HG03460 (cell line): ENCODE measurements at regions not wholly inside any gene's neighbourhood (a gene's known extent, or its start where the extent isn't known, plus 50 kb on each side); places are given as distances from the start of the nearest gene placed in this dataset.
"Not testable (repeated sequence)": the region's sequence is repeated elsewhere in the genome, so short reads cannot be mapped to it uniquely, and the experiment has no call there.

ENCODE experiments used
- ATAC-seq: cut with Tn5 transposase; IDR thresholded peaks from one replicate; pipeline ENCODE4 v1.9.1; 2021; ENCODE audit not compliant: unreplicated experiment

DNA sequence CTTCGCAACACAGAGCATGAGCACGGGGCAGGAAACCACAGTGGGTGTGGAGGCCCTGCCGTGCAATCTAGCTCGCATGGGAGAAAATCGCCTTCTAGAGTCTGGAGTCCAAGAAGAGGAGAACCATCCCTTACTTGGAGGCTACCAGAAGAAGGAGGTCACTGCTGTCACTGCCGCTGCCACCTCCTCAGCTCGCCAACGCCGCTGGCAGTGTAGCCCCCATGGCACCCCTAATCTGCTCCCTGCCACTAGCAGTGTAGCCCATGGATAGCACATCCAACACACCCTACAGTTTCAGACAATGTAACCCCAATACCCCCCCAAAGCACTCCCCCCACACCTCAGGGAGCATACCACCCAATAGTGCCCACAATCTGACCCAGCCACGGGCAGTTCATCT is 438.0 kb upstream of the ZNF337 start:
- ATAC-seq: no peak

DNA sequence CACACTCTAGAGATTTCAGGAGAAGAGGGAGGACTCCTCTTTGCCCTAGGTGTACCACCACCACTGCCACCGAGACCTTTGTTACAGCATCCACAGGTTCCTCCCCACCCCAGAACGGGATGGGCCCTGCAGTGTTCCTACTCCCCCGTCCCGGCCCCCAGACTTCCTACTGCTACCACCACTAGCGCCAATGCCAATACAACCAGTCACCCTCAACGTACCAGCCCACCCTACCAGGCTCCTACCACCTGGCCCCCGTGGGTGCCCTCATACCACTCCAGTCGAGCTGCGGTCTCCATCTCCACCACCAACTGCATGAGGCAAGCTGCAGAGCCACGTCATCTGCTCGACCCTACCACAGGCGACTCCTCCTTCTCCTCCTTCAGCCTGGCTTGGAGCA is 437.1 kb upstream of the ZNF337 start:
- ATAC-seq: not testable (repeated sequence)

DNA sequence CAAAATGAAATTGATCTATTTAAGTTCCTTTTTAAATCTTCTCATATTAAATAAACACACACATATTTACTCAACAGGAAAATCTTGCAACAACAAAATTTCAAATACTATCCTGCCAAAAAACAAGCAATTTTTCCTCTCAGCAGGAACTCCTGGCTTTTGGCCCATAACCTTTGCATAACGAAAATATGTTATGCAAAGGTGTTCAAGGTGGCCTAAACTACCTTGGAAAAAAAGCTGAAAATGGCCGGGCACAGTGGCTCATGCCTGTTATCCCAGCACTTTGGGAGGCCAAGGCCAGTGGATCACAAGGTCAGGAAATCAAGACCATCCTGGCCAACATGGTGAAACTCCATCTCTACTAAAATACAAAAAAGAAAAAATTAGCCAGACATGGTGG is 424.3 kb upstream of the ZNF337 start:
- ATAC-seq: not testable (repeated sequence)

DNA sequence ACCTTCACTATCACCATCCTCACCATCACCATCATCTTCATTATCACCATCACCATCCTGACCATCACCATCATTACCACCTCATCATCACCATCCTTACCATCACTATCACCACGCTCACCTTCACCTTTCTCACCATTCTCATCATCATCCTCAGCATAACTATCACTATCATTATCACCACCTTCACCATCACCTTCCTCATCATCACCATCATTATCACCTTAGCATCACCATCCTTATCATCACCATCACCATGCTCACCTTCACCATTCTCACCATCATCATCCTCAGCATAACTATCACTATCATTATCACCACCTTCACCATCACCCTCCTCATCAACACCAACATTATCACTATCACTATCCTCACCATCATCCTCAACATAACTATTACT is 397.8 kb upstream of the ZNF337 start:
- ATAC-seq: not testable (repeated sequence)

DNA sequence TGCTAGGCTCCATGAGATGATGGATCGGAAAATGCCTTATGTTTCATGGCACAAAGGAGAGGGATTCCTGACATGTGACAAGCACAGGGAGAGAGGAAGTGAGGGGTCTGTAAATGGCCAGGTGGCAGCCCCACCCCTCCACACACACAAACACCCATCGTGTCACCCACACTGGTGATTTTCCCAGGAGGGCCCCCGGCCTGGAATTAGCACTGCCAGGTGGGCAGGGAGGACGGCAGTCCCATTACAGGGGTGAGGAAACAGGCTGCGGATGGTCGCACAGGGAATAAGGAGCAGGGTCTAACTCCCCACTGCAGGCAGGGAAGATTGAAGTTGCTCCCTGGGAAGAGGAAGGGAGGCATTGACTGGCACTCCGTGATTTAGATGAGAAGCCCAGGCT is 395.3 kb upstream of the ZNF337 start:
- ATAC-seq: not testable (repeated sequence)

DNA sequence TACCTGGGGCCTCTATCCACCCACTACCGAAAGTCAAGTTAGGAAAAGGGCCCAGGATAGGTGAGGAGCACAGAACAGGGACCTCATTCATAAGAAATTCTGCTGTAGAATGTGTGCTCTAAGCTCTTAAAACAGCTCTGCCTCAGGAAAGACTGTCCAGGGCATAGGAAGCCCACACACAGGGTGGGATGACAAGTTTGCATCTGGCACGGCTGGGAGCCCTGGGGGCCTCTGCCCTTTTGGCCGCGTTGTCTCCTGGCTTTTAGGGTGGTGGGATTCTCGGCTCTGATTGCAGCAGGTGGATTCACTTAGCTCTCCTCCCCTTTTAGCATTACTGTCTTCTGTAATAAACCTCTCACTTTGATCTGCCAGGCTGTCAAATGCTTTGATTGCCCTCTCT is 389.5 kb upstream of the ZNF337 start:
- ATAC-seq: not testable (repeated sequence)

DNA sequence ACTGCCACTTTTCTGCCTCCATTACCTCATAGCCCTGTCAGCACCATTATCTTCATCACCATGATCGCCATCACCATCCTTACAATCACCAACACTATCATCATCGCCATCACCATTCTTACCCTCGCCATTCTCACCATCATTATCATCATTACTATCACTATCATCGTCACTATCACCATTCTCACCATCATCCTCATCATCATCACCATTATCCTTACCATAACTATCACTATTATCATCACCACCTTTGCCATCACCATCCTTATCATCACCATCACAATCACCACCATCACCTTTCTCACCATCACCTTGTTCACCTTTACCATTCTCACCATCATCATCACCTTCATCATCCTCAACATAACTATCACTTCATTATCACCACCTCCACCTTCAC is 377.3 kb upstream of the ZNF337 start:
- ATAC-seq: not testable (repeated sequence)

DNA sequence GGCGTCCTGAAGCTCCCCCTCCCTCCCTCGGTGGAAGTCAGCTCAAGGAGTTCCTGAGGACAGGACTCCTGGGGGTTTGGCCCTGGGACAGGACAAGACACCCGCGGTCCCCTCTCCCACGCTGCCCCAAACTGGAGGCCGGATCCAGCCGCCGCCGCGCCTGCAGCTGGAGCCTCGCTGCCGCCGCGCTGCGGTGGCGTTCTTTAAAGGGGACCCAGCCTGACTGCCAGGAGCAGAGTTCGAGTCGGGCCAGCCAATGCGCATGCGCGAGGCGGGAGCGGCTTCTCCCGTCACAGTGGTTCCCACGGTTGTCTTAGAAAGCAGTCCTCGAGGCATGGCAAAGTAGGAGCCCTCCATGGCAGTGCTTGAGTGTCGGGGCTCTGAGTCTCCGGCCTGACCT is 362.7 kb upstream of the ZNF337 start:
- ATAC-seq: not testable (repeated sequence)

DNA sequence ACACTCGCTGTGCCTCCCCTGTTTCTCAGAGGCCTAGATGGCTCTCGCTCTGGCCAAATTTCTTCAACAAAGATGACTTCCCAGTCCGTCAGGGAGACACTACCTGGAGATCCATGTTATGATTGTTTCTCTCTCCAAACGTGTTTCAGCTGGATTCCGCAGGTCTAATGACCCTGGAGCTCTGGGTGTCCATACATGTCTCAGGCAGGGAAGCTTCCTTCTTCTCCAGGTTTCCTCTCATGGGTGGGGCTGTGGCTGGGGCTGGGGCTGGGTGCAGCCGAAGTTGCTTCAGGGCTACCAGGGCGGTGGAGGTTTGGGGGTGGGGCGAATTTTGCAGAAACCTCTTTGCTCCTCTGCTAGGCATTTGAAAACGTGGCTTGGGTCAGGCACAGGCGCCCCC is 361.8 kb upstream of the ZNF337 start:
- not testable (repeated sequence) for ATAC-seq

DNA sequence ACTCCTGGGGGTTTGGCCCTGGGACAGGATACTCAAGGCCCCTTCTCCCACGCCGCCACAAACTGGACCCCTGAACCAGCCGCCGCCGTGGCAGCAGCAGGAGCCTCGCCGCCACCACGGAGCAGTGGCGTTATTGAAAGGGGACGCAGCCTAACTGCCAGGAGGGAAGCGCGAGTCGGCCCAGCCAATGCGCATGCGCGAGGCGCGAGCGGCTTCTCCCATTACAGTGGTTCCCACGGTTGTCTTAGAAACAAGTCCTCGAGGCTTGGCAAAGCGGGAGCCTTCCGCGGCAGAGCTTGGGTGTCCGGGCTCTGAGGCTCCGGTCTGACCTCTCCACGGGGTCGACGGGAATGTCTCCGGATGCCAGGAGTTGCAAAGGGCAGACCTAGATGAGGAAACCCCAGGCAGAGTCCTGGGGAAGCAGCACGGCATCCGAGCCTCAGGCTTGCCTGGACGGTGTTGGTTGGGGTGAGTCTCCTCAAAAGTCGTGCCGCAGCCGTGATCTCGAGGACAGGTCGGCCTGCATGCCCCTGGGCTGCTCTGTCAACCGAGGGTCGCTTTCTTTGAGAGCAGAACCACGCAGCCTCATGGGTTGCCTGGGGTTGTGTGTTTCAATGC is 360.6 kb upstream of the ZNF337 start:
- not testable (repeated sequence) for ATAC-seq

DNA sequence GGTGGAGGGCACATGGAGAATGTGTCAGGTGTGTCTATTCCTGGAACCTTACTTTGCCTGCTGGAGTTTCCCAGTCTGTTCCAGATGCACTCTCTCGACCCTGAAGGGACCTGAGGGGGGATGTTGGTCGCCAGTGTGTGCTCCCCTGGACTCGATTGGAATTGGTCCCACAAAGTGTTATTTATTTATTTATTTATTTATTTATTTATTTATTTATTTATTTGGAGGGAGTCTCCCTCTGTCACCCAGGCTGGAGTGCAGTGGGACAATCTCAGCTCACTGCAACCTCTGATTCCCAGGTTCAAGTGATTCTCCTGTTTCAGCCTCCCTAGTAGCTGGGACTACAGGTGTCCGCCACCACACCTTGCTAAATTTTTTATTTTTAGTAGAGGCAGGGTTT is 329.1 kb upstream of the ZNF337 start:
- not testable (repeated sequence) for ATAC-seq

DNA sequence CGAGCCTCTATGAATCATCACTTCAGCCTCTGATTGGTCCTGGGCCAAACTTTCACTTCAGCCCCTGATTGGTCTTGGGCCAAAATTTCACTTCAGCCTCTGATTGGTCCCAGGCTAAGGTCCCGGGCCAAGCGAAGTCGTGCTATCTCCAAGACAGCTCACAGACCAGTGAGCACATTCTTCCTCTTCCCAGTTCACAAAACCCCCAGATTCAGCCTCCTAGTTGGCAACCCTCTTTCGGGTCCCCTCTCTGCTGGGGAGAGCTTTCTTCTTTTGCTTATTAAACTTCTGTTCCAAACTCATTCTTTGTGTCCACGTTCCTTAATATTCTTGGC is 314.3 kb upstream of the ZNF337 start:
- ATAC-seq: not testable (repeated sequence)

DNA sequence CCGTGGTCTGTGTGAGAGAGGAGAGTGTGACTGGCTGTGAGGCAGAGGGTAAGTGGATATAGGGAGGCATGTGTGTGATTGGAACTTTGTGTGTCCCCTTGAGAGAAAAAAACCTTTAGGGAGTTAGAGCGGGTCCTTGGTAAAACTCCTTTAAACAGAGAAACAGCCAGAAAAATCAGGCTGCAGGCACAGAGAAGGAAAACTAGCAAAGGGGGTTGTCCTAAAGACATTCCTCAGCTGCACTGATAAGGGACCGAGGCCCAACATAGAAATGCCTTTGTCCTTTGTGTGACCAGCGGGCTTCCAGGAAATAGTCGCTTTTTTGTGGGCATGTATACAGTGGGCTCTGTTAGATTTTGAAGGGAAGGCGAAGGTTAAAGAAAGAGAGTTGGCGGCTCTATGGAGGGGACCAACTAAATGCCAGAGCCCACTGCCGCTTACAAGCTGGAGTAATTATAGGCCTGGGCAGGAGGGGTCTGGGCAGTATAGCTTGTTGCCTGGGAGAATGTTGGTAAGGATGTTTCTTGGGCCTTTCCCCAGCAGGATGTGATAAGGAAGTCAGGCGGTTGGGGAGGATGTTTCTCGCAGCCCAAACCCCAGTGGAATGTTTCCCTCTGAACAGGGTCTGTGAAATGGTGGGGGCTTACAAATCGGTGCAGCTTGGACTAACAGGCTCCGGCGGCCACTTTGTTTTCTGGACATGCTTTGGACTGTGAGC is 313.7 kb upstream of the ZNF337 start:
- ATAC-seq: not testable (repeated sequence)

DNA sequence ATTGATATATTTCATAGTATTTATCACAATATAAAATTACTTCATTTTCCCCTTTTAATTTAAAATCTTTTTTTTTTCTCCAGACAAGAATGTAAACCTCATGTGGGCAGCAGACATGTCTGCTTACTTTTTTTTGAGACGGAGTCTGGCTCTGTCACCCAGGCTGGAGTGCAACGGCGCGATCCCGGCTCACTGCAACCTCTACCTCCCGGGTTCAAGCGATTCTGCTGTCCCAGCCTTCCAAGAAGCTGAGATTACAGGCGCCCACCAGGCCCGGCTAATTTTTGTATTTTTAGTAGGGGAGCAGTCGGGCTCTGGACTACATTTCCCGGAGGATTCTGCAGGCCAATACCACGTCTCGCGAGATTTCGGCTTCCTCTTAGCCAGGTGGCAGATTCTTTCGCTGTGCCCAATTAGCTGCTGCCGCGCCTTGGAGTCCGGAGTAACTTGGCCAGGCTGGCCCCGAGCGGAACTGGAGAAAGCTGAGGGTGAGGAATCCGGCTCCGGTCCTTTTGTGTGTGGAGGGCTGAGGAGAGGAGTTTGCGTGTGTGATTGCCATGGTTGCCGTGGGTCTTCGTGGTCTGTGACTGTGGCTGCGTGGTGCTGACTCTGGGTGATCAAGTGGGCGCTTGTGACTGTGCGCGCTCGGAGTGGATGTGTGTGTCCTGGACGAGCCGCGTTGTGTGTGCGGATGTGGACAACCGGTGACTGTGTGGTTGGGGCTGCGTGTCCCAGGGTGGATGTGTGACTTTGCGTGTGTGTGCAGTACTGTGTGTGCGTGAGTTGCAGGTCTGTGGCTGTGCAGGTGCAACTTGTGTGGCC is 313.0 kb upstream of the ZNF337 start:
- ATAC-seq: not testable (repeated sequence)

DNA sequence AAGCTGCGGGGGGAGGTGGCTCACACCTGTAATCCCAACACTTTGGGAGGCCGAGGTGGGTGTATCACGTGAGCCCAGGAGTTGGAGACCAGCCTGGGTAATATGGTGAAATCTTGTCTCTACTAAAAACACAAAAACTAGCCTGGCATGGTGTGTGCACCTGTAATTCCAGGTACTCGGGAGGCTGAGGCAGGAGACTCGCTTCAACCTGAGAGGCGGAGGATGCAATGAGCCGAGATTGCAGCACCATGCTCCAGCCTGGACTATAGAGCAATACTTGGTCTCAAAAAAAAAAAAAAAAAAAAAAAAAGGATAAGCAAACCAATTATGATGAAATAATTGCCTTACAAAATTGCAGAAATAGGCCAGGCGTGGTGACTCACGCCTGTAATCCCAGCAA is 311.4 kb upstream of the ZNF337 start:
- not testable (repeated sequence) for ATAC-seq

DNA sequence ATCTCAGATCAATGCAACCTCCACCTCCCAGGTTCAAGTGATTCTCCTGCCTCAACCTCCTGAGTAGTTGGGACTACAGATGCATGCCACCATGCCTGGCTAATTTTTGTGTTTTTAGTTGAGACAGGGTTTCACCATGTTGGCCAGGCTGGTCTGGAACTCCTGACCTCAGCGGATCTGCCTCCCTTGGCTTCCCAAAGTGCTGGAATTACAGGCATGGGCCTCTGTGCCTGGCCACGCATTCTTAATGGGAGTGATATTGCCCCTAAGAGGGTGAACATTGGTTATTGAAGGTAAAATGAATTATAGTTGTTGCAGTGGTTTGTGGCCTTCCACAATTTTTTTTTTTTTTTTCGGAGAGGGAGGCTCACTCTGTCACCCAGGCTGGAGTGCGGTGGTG is 309.5 kb upstream of the ZNF337 start:
- ATAC-seq: not testable (repeated sequence)

DNA sequence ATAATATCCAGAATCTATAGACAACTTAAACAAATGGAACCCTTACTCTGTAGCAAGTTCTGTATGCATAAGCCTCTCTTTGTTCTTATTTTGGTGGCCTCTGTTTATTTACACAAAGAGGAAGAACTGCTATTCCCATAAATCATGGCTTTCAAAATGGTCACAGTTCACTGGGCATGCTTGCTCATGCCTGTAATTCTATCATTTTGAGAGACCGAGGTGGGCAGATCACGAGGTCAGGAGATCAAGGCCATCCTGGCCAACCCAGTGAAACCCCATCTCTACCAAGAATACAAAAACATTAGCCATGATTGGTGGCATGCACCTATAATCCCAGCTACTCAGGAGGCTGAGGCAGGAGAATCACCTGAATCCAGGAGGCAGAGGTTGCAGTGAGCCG is 307.3 kb upstream of the ZNF337 start:
- not testable (repeated sequence) for ATAC-seq

DNA sequence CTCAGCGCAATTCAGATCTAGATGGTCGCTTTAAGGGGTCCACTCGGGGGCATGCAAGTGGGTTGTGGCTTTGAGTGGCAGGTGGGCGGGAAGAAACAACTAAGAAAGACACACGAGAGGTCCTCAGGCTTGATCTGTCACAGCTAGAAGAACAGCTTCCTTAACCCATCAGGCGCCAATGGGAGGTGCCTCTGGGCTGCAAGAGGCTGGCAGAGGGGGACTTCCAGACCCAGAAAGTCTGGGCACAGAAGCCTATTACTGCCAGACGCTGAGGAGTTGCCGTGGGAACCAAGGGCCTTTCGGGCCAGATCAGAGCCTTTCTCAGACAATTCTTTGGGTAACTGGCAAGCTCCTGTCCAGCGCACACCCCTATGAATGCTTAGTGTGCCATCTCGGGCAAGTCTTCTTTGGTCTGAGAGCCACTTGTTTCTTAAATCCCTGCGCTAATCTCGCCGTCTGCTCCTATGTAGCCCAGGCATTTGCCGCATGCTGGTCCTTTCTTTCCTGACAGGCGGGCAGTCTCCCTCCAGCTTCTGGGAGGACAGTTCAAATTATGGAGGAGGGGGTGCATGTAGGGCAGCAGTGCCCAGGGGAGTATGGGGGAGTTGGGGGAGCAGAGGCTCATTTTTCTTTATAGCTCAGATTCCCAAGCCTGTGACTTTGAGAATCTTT is 300.9 kb upstream of the ZNF337 start:
- ATAC-seq: not testable (repeated sequence)

DNA sequence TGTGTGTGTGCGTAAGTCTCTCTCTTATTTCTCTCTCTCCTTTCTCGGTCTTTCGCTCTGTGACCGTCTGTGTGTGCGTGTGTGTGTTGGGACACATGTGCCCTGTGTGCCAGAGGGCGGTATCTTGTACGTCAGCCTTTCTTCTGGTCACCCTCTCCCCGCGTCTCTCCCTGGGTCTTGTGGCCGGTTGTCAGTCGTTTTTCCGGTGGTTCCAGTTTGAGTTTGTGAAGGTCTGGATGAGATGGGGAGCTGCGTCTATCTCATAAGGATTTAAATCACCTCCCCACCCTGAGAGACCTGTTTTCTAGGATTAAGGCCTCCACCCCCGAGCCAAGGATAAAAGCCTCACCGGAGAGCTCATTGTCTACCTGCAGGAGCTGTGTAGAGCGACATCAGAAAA is 295.5 kb upstream of the ZNF337 start:
- ATAC-seq: no peak

DNA sequence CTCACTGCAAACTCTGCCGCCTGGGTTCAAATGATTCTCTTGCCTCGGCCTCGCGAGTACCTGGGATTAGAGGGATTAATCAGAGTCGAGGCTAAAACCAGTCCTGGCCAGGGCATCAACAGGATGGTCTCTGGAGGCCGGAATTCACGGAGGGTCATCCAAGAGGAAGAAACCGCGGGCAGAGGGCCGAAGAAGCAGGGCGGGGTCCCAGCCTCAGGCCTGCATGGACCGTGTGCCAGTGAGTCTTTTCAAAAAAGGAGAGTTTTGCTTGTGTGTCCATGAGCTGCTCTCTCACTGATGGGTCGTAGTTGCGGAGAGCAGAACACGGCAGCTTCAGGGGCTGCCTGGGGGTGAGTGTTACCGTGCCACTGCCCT is 295.1 kb upstream of the ZNF337 start:
- no peak for ATAC-seq

DNA sequence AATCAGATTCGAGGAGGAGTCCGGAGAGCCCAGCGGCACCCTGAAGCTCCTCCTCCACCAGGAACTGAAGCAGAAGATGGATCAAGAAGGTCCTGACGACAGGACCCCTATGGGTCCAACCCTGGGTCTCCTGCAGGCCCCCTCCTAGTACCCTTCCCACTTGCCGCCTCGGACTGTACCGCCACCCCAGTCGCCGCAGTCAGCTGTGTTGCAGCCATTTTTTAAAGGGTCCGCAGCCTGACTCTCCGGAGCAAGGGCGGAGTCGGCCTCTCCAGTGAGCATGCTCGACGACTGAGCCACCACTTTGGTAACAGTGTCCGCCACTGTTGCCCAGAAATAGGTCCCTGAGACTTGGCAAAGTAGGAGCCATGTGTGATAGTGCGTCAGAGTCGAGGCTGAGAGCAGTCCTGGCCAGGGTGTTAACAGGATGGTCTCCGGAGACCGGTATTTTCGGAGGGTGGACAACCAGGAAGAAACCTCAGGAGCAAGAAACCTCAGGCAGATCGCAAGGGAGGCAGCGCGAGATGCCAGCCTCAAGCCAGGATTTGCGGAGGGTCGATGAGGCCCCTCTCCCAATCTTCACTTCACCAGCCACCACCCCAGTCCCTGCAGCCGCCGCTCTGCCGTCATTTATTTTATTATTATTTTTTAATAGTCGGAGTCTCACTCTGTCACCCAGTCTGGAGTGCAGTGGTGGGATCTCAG is 294.6 kb upstream of the ZNF337 start:
- no peak for ATAC-seq
